Stimulated activated CD4-positive, alpha-beta T cell treated with anti-CD3 and anti-CD28 coated beads, TNF-alpha, amount 100 ng/mL, for 1 hour (primary cell): ENCODE measurements at regions not wholly inside any gene's neighbourhood (a gene's known extent, or its start where the extent isn't known, plus 50 kb on each side); places are given as distances from the start of the nearest gene placed in this dataset.

Source experiments
- DNase-seq, 3 donors: peaks; one replicate each; pipeline ENCODE4 v3.0.0-alpha.2; 2020; ENCODE audit warnings: low read depth in 3 of 3, low spot score in 1 of 3

- DNase-seq, result no peak
Observed at GRCh38 chr2:226580403-226580802, 219.2 kb downstream of the IRS1 start.

GRCh38 chr2:226579519-226579918 is 220.1 kb downstream of the IRS1 start:
- no peak for DNase-seq

GRCh38 chr2:226578879-226579278 is 220.7 kb downstream of the IRS1 start:
- DNase-seq, result no peak

GRCh38 chr2:226578373-226578772 is 221.2 kb downstream of the IRS1 start:
- no peak for DNase-seq

GRCh38 chr2:226575928-226576327 is 223.7 kb downstream of the IRS1 start:
- DNase-seq, result no peak

GRCh38 chr2:226573158-226573557 is 226.5 kb downstream of the IRS1 start:
- no peak for DNase-seq

GRCh38 chr2:226564667-226565066 is 235.0 kb downstream of the IRS1 start:
- DNase-seq, result no peak

GRCh38 chr2:226561962-226562361 is 237.7 kb downstream of the IRS1 start:
- no peak for DNase-seq

- DNase-seq, result no peak
Observed at GRCh38 chr2:226560325-226560724, 239.3 kb downstream of the IRS1 start.

- DNase-seq, result no peak
Observed at GRCh38 chr2:226559536-226559935, 240.1 kb downstream of the IRS1 start.

GRCh38 chr2:226558418-226558817 is 241.2 kb downstream of the IRS1 start:
- no peak for DNase-seq

- no peak for DNase-seq
Observed at GRCh38 chr2:226556050-226556449, 243.6 kb downstream of the IRS1 start.

GRCh38 chr2:226554701-226555100 is 244.9 kb downstream of the IRS1 start:
- no peak for DNase-seq

GRCh38 chr2:226553333-226553732 is 246.3 kb downstream of the IRS1 start:
- DNase-seq, result no peak

GRCh38 chr2:226552571-226553285 is 246.9 kb downstream of the IRS1 start:
- DNase-seq, result no peak

- DNase-seq, result no peak
Observed at GRCh38 chr2:226551522-226552250, 247.9 kb downstream of the IRS1 start.

GRCh38 chr2:226550801-226551200 is 248.8 kb downstream of the IRS1 start:
- no peak for DNase-seq

GRCh38 chr2:226548732-226549131 is 250.9 kb downstream of the IRS1 start:
- DNase-seq, result no peak

- no peak for DNase-seq
Observed at GRCh38 chr2:226544596-226545210, 254.9 kb downstream of the IRS1 start.

GRCh38 chr2:226540204-226540994 is 259.2 kb downstream of the IRS1 start:
- no peak for DNase-seq

GRCh38 chr2:226536410-226536809 is 263.2 kb downstream of the IRS1 start:
- DNase-seq, result no peak
